Bronchial epithelial cell (primary cell): ENCODE measurements at regions not wholly inside any gene's neighbourhood (a gene's known extent, or its start where the extent isn't known, plus 50 kb on each side); places are given as distances from the start of the nearest gene placed in this dataset.
A peak's percentile ranks its signal among the peaks of the same experiment; 100 is the strongest.

ENCODE experiments used
- DNase-seq: peaks from one replicate; pipeline ENCODE4 v3.0.0-alpha.2; 2010; ENCODE audit warnings: low read depth
- FAIRE-seq: peaks from 2 replicates; lab custom pipeline; 2011; peaks lifted over from hg19 to GRCh38; lab: Jason Lieb, UNC
- H3K27me3 ChIP-seq: 2 replicates; pipeline ENCODE4 v1.5.1; 2011; ENCODE audit warnings: low read length; ENCODE audit not compliant: control insufficient read depth, insufficient read depth
- H3K36me3 ChIP-seq: 2 replicates; pipeline ENCODE4 v1.5.1; 2011; ENCODE audit warnings: low read length; ENCODE audit not compliant: control insufficient read depth, insufficient read depth
- H3K4me3 ChIP-seq: 2 replicates; pipeline ENCODE4 v1.5.1; 2011; ENCODE audit warnings: mild to moderate bottlenecking, low read depth, low read length, control low read depth
- CTCF ChIP-seq: IDR thresholded peaks from 2 replicates; pipeline ENCODE4 v1.5.1; 2011; ENCODE audit warnings: mild to moderate bottlenecking, moderate library complexity, low read length, control low read depth, inconsistent platforms; ENCODE audit not compliant: insufficient read depth, severe bottlenecking

GRCh38 chr15:26096581-26096980 lies 233.5 kb upstream of the ATP10A start:
- no peak for DNase-seq
- H3K27me3 ChIP-seq: no peaks in the 10 kb centered on the region
- no peak for FAIRE-seq
- no peak for TF ChIP-seq CTCF
- no peaks in the 10 kb centered on the region for H3K36me3 ChIP-seq
- H3K4me3 ChIP-seq: no peak overlapping the region

GRCh38 chr15:26095710-26096330 lies 232.7 kb upstream of the ATP10A start:
- no peak for FAIRE-seq
- DNase-seq: no peak
- Histone ChIP-seq H3K27me3 (no peaks in the 10 kb centered on the region), H3K36me3 (no peaks in the 10 kb centered on the region), H3K4me3 (no peak overlapping the region)
- TF ChIP-seq CTCF: peak; percentile 4

DNA sequence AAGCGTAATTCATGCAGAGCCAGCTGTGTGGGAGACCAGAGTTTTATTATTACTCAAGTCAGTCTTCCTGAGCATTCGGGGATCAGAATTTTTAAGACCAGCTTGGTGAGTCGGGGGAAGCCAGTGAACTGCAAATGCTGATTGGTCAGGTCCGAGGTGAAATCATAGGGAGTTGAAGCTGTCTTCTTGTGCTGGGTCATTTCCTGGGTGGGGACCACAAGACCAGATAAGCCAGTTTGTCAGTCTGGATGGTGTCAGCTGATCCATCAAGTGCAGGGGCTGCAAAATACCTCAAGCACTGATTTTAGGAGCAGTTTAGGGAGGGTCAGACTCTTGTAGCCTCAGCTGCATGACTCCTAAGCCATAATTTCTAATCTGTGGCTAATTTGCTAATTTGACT lies 228.1 kb upstream of the ATP10A start:
- H3K27me3 ChIP-seq: no peaks in the 10 kb centered on the region
- H3K36me3 ChIP-seq: no peaks in the 10 kb centered on the region
- TF ChIP-seq CTCF: no peak
- no peak overlapping the region for H3K4me3 ChIP-seq
- FAIRE-seq (no peak), DNase-seq (peak; percentile 29)

DNA sequence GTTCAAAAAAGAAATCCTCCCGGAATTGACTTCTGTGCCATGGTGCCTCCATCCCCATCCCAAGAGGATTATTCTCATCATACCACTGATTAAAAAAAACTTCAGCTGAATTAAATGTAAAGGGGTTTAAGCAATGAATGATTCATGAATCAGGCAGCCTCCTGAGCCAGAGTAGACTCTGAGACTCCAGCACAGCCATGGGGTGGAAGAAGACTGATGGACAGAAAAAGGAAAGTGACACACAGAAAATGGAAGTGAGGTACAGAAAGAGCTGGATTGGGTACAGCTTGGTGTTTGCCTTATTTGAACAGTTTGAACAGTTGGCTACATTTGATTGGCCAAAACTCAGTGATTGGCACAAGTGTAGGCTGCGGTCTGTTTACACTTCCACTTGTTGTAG lies 224.8 kb upstream of the ATP10A start:
- FAIRE-seq: no peak
- H3K27me3 ChIP-seq: no peaks in the 10 kb centered on the region

GRCh38 chr15:26087395-26087794 lies 224.3 kb upstream of the ATP10A start:
- no peak for TF ChIP-seq CTCF
- Histone ChIP-seq H3K36me3 (no peaks in the 10 kb centered on the region), H3K27me3 (no peaks in the 10 kb centered on the region), H3K4me3 (no peak overlapping the region)
- DNase-seq: peak; percentile 72
- peak; percentile 32 for FAIRE-seq

More for the DNA sequence above, 224.8 kb upstream of the ATP10A start:
- peak; percentile 14 for DNase-seq
- no peaks in the 10 kb centered on the region for H3K36me3 ChIP-seq
- H3K4me3 ChIP-seq: no peak overlapping the region
- no peak for TF ChIP-seq CTCF

GRCh38 chr15:26084771-26085170 lies 221.6 kb upstream of the ATP10A start:
- no peaks in the 10 kb centered on the region for H3K27me3 ChIP-seq
- FAIRE-seq: no peak

More at GRCh38 chr15:26084771-26085170, 221.6 kb upstream of the ATP10A start:
- H3K36me3 ChIP-seq: no peaks in the 10 kb centered on the region
- no peak for DNase-seq
- no peak for TF ChIP-seq CTCF
- no peak overlapping the region for H3K4me3 ChIP-seq
